ENCODE measurements at regions not wholly inside any gene's neighbourhood (a gene's known extent, or its start where the extent isn't known, plus 50 kb on each side); places are given as distances from the start of the nearest gene placed in this dataset.

- Histone ChIP-seq H3K4me2 (ENCODE audit: insufficient read depth, low read length) (no peak overlapping the region), H2AFZ (ENCODE audit: low read depth, low read length) (no peak overlapping the region), H3K9me1 (replicated peaks; ENCODE audit: control insufficient read depth, extremely low read depth, insufficient read depth, low read length) (no peaks in the 10 kb centered on the region), H3K79me2 (ENCODE audit: control insufficient read depth, insufficient read depth, low read length) (no peaks in the 10 kb centered on the region), H3K9me3 (replicated peaks; ENCODE audit: control insufficient read depth, insufficient read depth, low read length) (no peaks in the 10 kb centered on the region), H3K4me3 (replicated peaks in 1 of 3; ENCODE audit: insufficient read depth in 1 of 3, low read depth in 1 of 3, low read length in 3 of 3) (no peak overlapping the region), H4K20me1 (replicated peaks; ENCODE audit: control insufficient read depth, extremely low read depth, insufficient read depth, low read length) (no peaks in the 10 kb centered on the region), H3K9ac (replicated peaks; ENCODE audit: extremely low read depth, insufficient read depth, low read length) (no peak overlapping the region), H3K27me3 (ENCODE audit: control insufficient read depth in 2 of 2, insufficient read depth in 2 of 2, low read length in 2 of 2) (peaks cover 0 to 2% of the 10 kb centered on the region in 2 experiments), H3K36me3 (ENCODE audit: control insufficient read depth in 2 of 2, extremely low read depth in 1 of 2, insufficient read depth in 2 of 2, low read length in 2 of 2) (no peaks in the 10 kb centered on the region), H3K4me1 (ENCODE audit: control insufficient read depth, extremely low read depth, insufficient read depth, low read length) (no peaks in the 10 kb centered on the region), H3K27ac (ENCODE audit: insufficient read depth, low read depth, low read length) (no peak overlapping the region)
- ChIA-PET POLR2A (no interaction called here), CTCF (no interaction called here)
- no TSS peak for BruUV-seq (replicated peaks)
- intact Hi-C loops (cut with micrococcal nuclease) (no loop called here), dilution Hi-C loops (cut with MboI; ENCODE audit: extremely low pct_ligation_motif_present, low sequenced_read_pairs) (no loop called here)
- FAIRE-seq, result no peak
- TF ChIP-seq GATA2 (IDR thresholded peaks at IDR 0.05; ENCODE audit: insufficient read depth, insufficient read length, low read depth, low read length), result no peak
- TF ChIP-seq MAX (IDR thresholded peaks at IDR 0.05; ENCODE audit: insufficient read depth, insufficient read length), result no peak
- no peak for TF ChIP-seq FOS (IDR thresholded peaks at IDR 0.05; ENCODE audit: borderline replicate concordance, insufficient read depth, low read length)
- no peak for DNase-seq (ENCODE audit: low read depth, low spot score)
Measured at GRCh38 chr3:72004749-72005292, 219.9 kb upstream of the PROK2 start.

- no peaks in the 10 kb centered on the region for H3K4me1 ChIP-seq (ENCODE audit: control insufficient read depth, extremely low read depth, insufficient read depth, low read length)
- no peaks in the 10 kb centered on the region for H3K79me2 ChIP-seq (ENCODE audit: control insufficient read depth, insufficient read depth, low read length)
- no peak overlapping the region for H3K4me2 ChIP-seq (ENCODE audit: insufficient read depth, low read length)
- H3K36me3 ChIP-seq (ENCODE audit: control insufficient read depth in 2 of 2, extremely low read depth in 1 of 2, insufficient read depth in 2 of 2, low read length in 2 of 2), result no peaks in the 10 kb centered on the region
- ChIA-PET CTCF (no interaction called here), POLR2A (no interaction called here)
- no TSS peak for BruUV-seq (replicated peaks)
- TF ChIP-seq MYC (IDR thresholded peaks at IDR 0.05; ENCODE audit: low read depth, low read length) (no peak), POLR2AphosphoS5 (IDR thresholded peaks at IDR 0.05; ENCODE audit: insufficient read depth, low read depth, low read length) (no peak), EZH2 (IDR thresholded peaks at IDR 0.05; ENCODE audit: borderline replicate concordance, low read depth, low read length, severe bottlenecking) (no peak), FOS (IDR thresholded peaks at IDR 0.05; ENCODE audit: borderline replicate concordance, insufficient read depth, low read length) (no peak), CTCF (IDR thresholded peaks at IDR 0.05; ENCODE audit: extremely low read depth in 1 of 2, insufficient read depth in 1 of 2, low read depth in 1 of 2, low read length in 2 of 2) (no peak), POLR2A (IDR thresholded peaks at IDR 0.05; ENCODE audit: low read depth, low read length) (no peak), GATA2 (IDR thresholded peaks at IDR 0.05; ENCODE audit: insufficient read depth, insufficient read length, low read depth, low read length) (no peak), MAX (IDR thresholded peaks at IDR 0.05; ENCODE audit: insufficient read depth, insufficient read length) (no peak), JUN (IDR thresholded peaks at IDR 0.05; ENCODE audit: borderline replicate concordance, insufficient read depth, insufficient read length, low read depth) (no peak)
- no peak overlapping the region for H3K9ac ChIP-seq (replicated peaks; ENCODE audit: extremely low read depth, insufficient read depth, low read length)
- no peaks in the 10 kb centered on the region for H4K20me1 ChIP-seq (replicated peaks; ENCODE audit: control insufficient read depth, extremely low read depth, insufficient read depth, low read length)
- no peaks in the 10 kb centered on the region for H3K9me1 ChIP-seq (replicated peaks; ENCODE audit: control insufficient read depth, extremely low read depth, insufficient read depth, low read length)
- dilution Hi-C loops (cut with MboI; ENCODE audit: extremely low pct_ligation_motif_present, low sequenced_read_pairs), result no loop called here
- DNase-seq (ENCODE audit: low read depth, low spot score), result no peak
- peaks cover 0 to 2% of the 10 kb centered on the region in 2 experiments for H3K27me3 ChIP-seq (ENCODE audit: control insufficient read depth in 2 of 2, insufficient read depth in 2 of 2, low read length in 2 of 2)
- intact Hi-C loops (cut with micrococcal nuclease), result no loop called here
- no peak for FAIRE-seq
- no peaks in the 10 kb centered on the region for H3K9me3 ChIP-seq (replicated peaks; ENCODE audit: control insufficient read depth, insufficient read depth, low read length)
- no peak overlapping the region for H3K4me3 ChIP-seq (replicated peaks in 1 of 3; ENCODE audit: insufficient read depth in 1 of 3, low read depth in 1 of 3, low read length in 3 of 3)
- H2AFZ ChIP-seq (ENCODE audit: low read depth, low read length), result no peak overlapping the region
- H3K27ac ChIP-seq (ENCODE audit: insufficient read depth, low read depth, low read length), result no peak overlapping the region
Measured at GRCh38 chr3:72003936-72004335, 219.0 kb upstream of the PROK2 start.

Measured in endothelial cell of umbilical vein (primary cell).